ENCODE measurements at regions not wholly inside any gene's neighbourhood (a gene's known extent, or its start where the extent isn't known, plus 50 kb on each side); places are given as distances from the start of the nearest gene placed in this dataset.

DNA sequence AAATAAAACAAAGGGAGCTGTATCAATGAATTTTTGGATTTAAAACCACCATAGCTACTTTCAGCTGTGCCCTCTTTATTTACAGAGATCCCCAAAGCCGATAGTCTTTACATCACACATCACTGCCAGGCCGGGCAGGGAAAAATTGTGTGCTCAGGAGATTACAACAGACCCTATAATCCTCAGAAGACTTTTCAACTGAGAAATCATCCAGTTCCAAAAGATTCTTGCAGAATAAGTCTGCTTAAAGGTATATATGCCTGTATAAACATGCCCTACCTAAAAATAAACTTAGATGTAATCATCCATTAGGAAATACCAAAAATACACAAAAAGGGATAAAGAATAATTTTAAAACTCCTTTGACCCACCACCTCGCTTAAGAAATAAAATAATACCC lies 70.1 kb upstream of the MAP1LC3B2 start:
- TF ChIP-seq, protein P1, sequence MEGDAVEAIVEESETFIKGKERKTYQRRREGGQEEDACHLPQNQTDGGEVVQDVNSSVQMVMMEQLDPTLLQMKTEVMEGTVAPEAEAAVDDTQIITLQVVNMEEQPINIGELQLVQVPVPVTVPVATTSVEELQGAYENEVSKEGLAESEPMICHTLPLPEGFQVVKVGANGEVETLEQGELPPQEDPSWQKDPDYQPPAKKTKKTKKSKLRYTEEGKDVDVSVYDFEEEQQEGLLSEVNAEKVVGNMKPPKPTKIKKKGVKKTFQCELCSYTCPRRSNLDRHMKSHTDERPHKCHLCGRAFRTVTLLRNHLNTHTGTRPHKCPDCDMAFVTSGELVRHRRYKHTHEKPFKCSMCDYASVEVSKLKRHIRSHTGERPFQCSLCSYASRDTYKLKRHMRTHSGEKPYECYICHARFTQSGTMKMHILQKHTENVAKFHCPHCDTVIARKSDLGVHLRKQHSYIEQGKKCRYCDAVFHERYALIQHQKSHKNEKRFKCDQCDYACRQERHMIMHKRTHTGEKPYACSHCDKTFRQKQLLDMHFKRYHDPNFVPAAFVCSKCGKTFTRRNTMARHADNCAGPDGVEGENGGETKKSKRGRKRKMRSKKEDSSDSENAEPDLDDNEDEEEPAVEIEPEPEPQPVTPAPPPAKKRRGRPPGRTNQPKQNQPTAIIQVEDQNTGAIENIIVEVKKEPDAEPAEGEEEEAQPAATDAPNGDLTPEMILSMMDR (IDR thresholded peaks at IDR 0.05): no peak
- H3K27me3 ChIP-seq: no peaks in the 10 kb centered on the region
- intact Hi-C loops (cut with DNase I; ENCODE audit: low total_unique reads): no loop called here
- H3K4me3 ChIP-seq: no peak overlapping the region
- H3K36me3 ChIP-seq: no peaks in the 10 kb centered on the region
- no peak overlapping the region for H3K27ac ChIP-seq
- DNase-seq: no peak
- H3K4me1 ChIP-seq: no peaks in the 10 kb centered on the region
- H3K9me3 ChIP-seq: peaks cover 0 to 6% (median 0%) of the 10 kb centered on the region in 3 donors

DNA sequence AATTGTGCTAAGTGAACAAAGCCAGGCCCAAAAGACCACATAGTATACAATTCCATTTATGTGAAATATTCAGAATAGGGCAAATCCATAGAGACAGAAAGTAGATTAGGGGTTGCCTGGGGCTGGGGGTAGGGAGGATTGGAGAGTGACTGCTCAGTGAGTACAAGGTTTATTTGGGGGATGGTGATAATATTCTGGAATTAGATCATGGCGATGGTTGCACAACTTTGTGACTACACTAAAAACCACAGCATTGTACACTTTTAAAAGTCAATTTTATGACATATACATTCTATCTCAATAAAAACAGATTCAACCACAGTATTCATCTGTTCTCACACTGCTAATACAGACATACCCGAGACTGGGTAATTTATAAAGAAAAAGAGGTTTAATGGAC lies 68.7 kb upstream of the MAP1LC3B2 start:
- Histone ChIP-seq H3K4me3 (no peak overlapping the region), H3K9me3 (peaks cover 0 to 6% (median 0%) of the 10 kb centered on the region in 3 donors), H3K36me3 (no peaks in the 10 kb centered on the region), H3K27ac (no peak overlapping the region), H3K4me1 (peaks cover 0 to 7% (median 0%) of the 10 kb centered on the region in 4 donors), H3K27me3 (no peaks in the 10 kb centered on the region)
- TF ChIP-seq, protein P1 (IDR thresholded peaks at IDR 0.05): no peak
- intact Hi-C loops (cut with DNase I; ENCODE audit: low total_unique reads): no loop called here
- no peak for DNase-seq

DNA sequence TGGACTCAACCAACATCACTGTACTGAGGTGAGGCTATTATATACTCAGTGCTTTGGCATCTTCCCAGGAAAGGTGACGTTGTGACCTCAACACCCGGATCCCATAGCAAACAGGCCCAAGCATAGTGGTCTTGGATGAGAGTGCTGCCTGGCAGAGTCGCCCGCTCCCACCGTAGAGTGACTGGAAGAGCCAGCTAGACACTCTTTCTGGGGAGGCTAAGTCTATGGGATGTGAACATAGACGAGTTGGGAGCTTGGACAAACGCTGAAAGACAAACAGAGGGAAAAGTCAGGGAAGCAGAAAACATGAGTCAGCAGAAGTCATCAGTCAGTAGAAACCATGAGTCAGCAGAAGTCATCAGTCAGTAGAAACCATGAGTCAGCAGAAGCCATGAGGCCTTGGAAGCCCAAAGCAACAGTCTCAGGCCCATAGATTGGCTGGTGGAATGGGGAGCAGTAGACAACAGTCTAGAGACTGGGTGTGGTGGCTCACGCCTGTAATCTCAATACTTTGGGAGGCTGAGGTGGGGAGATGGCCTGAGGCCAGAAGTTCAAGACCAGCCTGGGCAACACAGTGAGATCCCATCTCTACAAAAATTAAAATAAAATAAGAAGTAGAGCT lies 66.4 kb upstream of the MAP1LC3B2 start:
- H3K4me1 ChIP-seq: peaks cover 0 to 8% (median 0%) of the 10 kb centered on the region in 4 donors
- peaks cover 0 to 6% (median 0%) of the 10 kb centered on the region in 3 donors for H3K9me3 ChIP-seq
- no peaks in the 10 kb centered on the region for H3K36me3 ChIP-seq
- no peaks in the 10 kb centered on the region for H3K27me3 ChIP-seq
- intact Hi-C loops (cut with DNase I; ENCODE audit: low total_unique reads): no loop called here
- TF ChIP-seq, protein P1 (IDR thresholded peaks at IDR 0.05): no peak
- DNase-seq: no peak
- no peak overlapping the region for H3K27ac ChIP-seq
- no peak overlapping the region for H3K4me3 ChIP-seq

DNA sequence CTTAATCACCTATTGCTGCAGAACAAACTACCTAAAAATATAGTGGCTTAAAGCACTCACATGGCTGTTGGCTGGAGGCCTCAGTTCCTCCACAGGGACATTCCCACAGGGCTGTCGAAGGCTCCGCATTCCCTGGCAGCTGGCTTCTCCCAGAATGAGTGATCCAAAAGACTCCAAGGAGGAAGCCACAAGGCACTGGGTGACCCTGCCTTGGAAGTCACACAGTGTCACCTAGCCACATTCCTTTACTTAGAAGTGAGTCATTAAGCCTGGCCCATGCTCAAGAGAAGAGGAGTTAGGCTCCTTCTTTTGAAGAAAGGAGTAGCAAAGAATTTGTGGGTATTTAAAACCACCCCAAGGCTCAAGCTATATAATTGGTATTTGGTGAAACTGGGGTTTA lies 63.9 kb upstream of the MAP1LC3B2 start:
- no peak for DNase-seq
- Histone ChIP-seq H3K4me1 (peaks cover 0 to 8% (median 0%) of the 10 kb centered on the region in 4 donors), H3K36me3 (no peaks in the 10 kb centered on the region), H3K9me3 (no peaks in the 10 kb centered on the region), H3K4me3 (no peak overlapping the region), H3K27ac (no peak overlapping the region), H3K27me3 (no peaks in the 10 kb centered on the region)
- TF ChIP-seq, protein P1 (IDR thresholded peaks at IDR 0.05): no peak
- intact Hi-C loops (cut with DNase I; ENCODE audit: low total_unique reads): no loop called here

DNA sequence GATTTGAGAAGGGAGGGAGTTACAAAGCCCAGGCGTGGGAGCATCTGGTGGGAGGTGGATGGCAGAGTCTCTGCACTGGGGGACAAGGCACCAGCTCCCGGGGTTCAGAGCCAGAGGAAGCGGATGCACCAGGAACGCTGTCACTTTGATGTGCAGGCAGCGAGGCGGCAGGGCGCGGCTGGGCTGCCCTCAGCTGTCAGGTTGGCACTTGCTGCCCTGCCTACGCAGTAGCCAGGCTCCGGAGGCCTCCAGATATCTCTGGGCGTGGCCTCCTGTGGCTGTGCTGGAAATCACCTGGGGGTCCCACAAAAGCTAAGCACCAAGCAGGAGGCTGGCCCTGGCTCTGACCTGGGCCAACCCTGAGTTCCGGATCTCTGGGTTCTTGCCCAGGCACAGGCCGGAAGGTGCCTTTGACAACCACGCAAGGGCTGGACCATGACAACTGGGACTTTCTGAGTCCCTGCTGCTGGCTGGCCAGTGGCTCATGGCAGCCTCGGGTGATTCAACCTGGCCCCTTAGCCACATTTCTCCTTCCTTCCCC lies 62.1 kb upstream of the MAP1LC3B2 start:
- Histone ChIP-seq H3K27ac (no peak overlapping the region), H3K4me3 (no peak overlapping the region), H3K36me3 (no peaks in the 10 kb centered on the region), H3K4me1 (peaks cover 0 to 8% (median 0%) of the 10 kb centered on the region in 4 donors), H3K27me3 (no peaks in the 10 kb centered on the region), H3K9me3 (no peaks in the 10 kb centered on the region)
- DNase-seq: no peak
- intact Hi-C loops (cut with DNase I; ENCODE audit: low total_unique reads): no loop called here
- TF ChIP-seq, protein P1 (IDR thresholded peaks at IDR 0.05): no peak
